WERI-Rb-1 (cell line): ENCODE measurements at regions not wholly inside any gene's neighbourhood (a gene's known extent, or its start where the extent isn't known, plus 50 kb on each side); places are given as distances from the start of the nearest gene placed in this dataset.

ENCODE experiments used
- DNase-seq: peaks from one replicate; pipeline ENCODE4 v3.0.0-alpha.2; 2020
- H3K27ac ChIP-seq: fragments of 250-450 bp; sonication (Bioruptor Pico); 2 replicates; pipeline ENCODE4 v1.5.1; 2020; ENCODE audit warnings: mild to moderate bottlenecking, moderate library complexity
- H3K27me3 ChIP-seq: fragments of 250-450 bp; sonication (Bioruptor Pico); 2 replicates; pipeline ENCODE4 v1.5.1; 2021; ENCODE audit warnings: mild to moderate bottlenecking, low read depth, moderate library complexity; ENCODE audit not compliant: insufficient read depth, severe bottlenecking
- H3K36me3 ChIP-seq: fragments of 250-450 bp; sonication (Bioruptor Pico); 2 replicates; pipeline ENCODE4 v1.5.1; 2020; ENCODE audit warnings: mild to moderate bottlenecking, moderate library complexity
- H3K4me3 ChIP-seq: 2 replicates; pipeline ENCODE4 v1.5.1; 2011; ENCODE audit warnings: low read depth, mild to moderate bottlenecking, control low read depth, low read length
- H3K9me3 ChIP-seq: fragments of 250-450 bp; sonication (Bioruptor Pico); 2 replicates; pipeline ENCODE4 v1.5.1; 2021; ENCODE audit warnings: mild to moderate bottlenecking, moderate library complexity; ENCODE audit not compliant: severe bottlenecking
- CTCF ChIP-seq: IDR thresholded peaks from 2 replicates; pipeline ENCODE4 v1.5.1; 2011; ENCODE audit warnings: low read depth, mild to moderate bottlenecking, control low read depth, inconsistent platforms, low read length

GRCh38 chr10:117894339-117894738 is 152.4 kb downstream of the RAB11FIP2 start:
- Histone ChIP-seq H3K4me3 (no peak overlapping the region), H3K36me3 (no peaks in the 10 kb centered on the region), H3K27me3 (no peaks in the 10 kb centered on the region), H3K9me3 (no peaks in the 10 kb centered on the region), H3K27ac (no peak overlapping the region)
- TF ChIP-seq CTCF = no peak
- DNase-seq = no peak

- H3K27me3 ChIP-seq = no peaks in the 10 kb centered on the region
- H3K9me3 ChIP-seq = no peaks in the 10 kb centered on the region
- DNase-seq = no peak
- no peak overlapping the region for H3K4me3 ChIP-seq
- no peak overlapping the region for H3K27ac ChIP-seq
- no peaks in the 10 kb centered on the region for H3K36me3 ChIP-seq
- no peak for TF ChIP-seq CTCF
Measured at GRCh38 chr10:117896517-117896916, 150.2 kb downstream of the RAB11FIP2 start.

GRCh38 chr10:117899181-117899683 is 147.5 kb downstream of the RAB11FIP2 start:
- Histone ChIP-seq H3K9me3 (no peaks in the 10 kb centered on the region), H3K36me3 (no peaks in the 10 kb centered on the region), H3K27ac (no peak overlapping the region), H3K27me3 (no peaks in the 10 kb centered on the region), H3K4me3 (no peak overlapping the region)
- no peak for TF ChIP-seq CTCF
- no peak for DNase-seq

- Histone ChIP-seq H3K4me3 (no peak overlapping the region), H3K36me3 (no peaks in the 10 kb centered on the region), H3K27ac (no peak overlapping the region), H3K9me3 (no peaks in the 10 kb centered on the region), H3K27me3 (no peaks in the 10 kb centered on the region)
- peak; percentile 17 for DNase-seq
- TF ChIP-seq CTCF = no peak
Measured at GRCh38 chr10:117900280-117900679, 146.5 kb downstream of the RAB11FIP2 start.

GRCh38 chr10:117903854-117904253 is 142.9 kb downstream of the RAB11FIP2 start:
- H3K36me3 ChIP-seq = no peaks in the 10 kb centered on the region
- no peak for DNase-seq
- TF ChIP-seq CTCF = no peak
- H3K27ac ChIP-seq = no peak overlapping the region
- H3K9me3 ChIP-seq = no peaks in the 10 kb centered on the region
- no peaks in the 10 kb centered on the region for H3K27me3 ChIP-seq
- no peak overlapping the region for H3K4me3 ChIP-seq

- no peak for TF ChIP-seq CTCF
- Histone ChIP-seq H3K36me3 (no peaks in the 10 kb centered on the region), H3K27me3 (no peaks in the 10 kb centered on the region), H3K27ac (no peak overlapping the region), H3K9me3 (no peaks in the 10 kb centered on the region), H3K4me3 (no peak overlapping the region)
- no peak for DNase-seq
Measured at GRCh38 chr10:117905404-117905803, 141.3 kb downstream of the RAB11FIP2 start.
